ENCODE measurements at regions not wholly inside any gene's neighbourhood (a gene's known extent, or its start where the extent isn't known, plus 50 kb on each side); places are given as distances from the start of the nearest gene placed in this dataset.

DNA sequence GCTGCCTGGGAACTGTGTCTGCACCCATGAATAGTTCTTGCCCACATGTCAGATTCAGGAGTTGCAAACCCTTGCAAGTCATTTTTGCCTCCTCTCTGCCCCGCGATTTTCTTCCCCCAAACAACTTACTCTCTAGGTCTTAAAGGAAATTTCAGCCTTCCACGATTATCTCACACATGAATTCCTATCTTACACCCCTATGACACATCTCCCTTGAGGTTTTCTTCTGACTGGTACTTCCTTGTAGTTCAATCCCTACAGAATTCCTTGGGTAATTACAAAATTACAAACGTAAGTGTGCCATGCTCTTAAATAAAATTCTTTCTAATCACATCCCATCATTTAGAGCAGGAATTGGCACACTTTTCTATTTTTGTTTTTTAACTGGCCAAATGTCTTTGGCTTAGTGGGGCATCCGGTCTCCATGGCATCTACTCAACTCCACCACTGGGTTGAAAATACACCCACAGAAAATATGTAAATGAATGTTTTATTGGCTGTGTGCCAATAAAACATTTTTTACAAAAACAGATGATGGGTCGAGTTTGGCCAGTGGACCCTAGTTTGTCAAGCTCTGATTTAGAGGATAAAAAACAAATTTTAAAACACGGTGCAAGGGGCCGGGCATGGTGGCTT is 536.4 kb upstream of the AMELY start (continued):
- TF ChIP-seq KDM4A (IDR thresholded peaks at IDR 0.05; ENCODE audit: low read depth, low read length, severe bottlenecking) (no peak), KDM5A (IDR thresholded peaks at IDR 0.05; ENCODE audit: low read length) (no peak), CBX8 (IDR thresholded peaks at IDR 0.05; ENCODE audit: borderline replicate concordance, low read depth, low read length) (no peak)

Measured in H1 (cell line).